A673 (cell line): ENCODE measurements at regions not wholly inside any gene's neighbourhood (a gene's known extent, or its start where the extent isn't known, plus 50 kb on each side); places are given as distances from the start of the nearest gene placed in this dataset.

ENCODE experiments used
- BruUV-seq: library from RNA; stranded (reverse); fragments of 400-500 nt; replicated peaks from 2 replicates; lab custom pipeline; 2021; lab: Mats Ljungman, UMichigan
- CTCF ChIA-PET: fragments of 300-600 bp; sonication (Branson Sonifier 250); formaldehyde crosslinking; loops from one replicate; lab custom pipeline; 2022; ENCODE audit warnings: antibody characterized with exemption; lab: Charles Lee
- POLR2A ChIA-PET: fragments of 300-600 bp; sonication (Branson Sonifier 250); formaldehyde crosslinking; loops from one replicate; lab custom pipeline; 2022; ENCODE audit warnings: antibody characterized with exemption; ENCODE audit not compliant: low non-redundant PET; lab: Charles Lee
- DNase-seq: peaks from one replicate; pipeline ENCODE4 v3.0.0-alpha.2; 2015; ENCODE audit warnings: low spot score
- H3K27ac ChIP-seq: fragments of 200-600 bp; sonication (generic); 2 replicates; pipeline ENCODE4 v1.5.1; 2016; ENCODE audit warnings: mixed run types, low read depth, mild to moderate bottlenecking, mixed read lengths, antibody characterized with exemption, low read length; ENCODE audit not compliant: poor library complexity, severe bottlenecking
- H3K27me3 ChIP-seq: fragments of 200-600 bp; sonication (generic); replicated peaks from 2 replicates; pipeline ENCODE4 v1.6.1; 2017; ENCODE audit warnings: mixed run types, low read depth, mild to moderate bottlenecking, mixed read lengths, antibody characterized with exemption, low read length; ENCODE audit not compliant: insufficient read depth, poor library complexity
- H3K36me3 ChIP-seq: fragments of 200-600 bp; sonication (generic); 2 replicates; pipeline ENCODE4 v1.6.1; 2016; ENCODE audit warnings: mixed run types, mild to moderate bottlenecking, mixed read lengths, antibody characterized with exemption, low read length; ENCODE audit not compliant: insufficient read depth, poor library complexity, severe bottlenecking
- H3K4me1 ChIP-seq: fragments of 200-600 bp; sonication (generic); 2 replicates; pipeline ENCODE4 v1.6.1; 2017; ENCODE audit warnings: mixed run types, mild to moderate bottlenecking, mixed read lengths, antibody characterized with exemption, low read length; ENCODE audit not compliant: insufficient read depth, poor library complexity, severe bottlenecking
- H3K4me3 ChIP-seq: fragments of 200-600 bp; sonication (generic); 2 replicates; pipeline ENCODE4 v1.5.1; 2016; ENCODE audit warnings: low read depth, mixed run types, mild to moderate bottlenecking, mixed read lengths, low read length; ENCODE audit not compliant: poor library complexity, severe bottlenecking
- H3K9me3 ChIP-seq: fragments of 200-600 bp; sonication (generic); 2 replicates; pipeline ENCODE4 v1.6.1; 2016; ENCODE audit warnings: mixed run types, low read depth, mild to moderate bottlenecking, mixed read lengths, antibody characterized with exemption, low read length; ENCODE audit not compliant: poor library complexity, severe bottlenecking
- EZH2 ChIP-seq: fragments of 200-600 bp; sonication (generic); IDR thresholded peaks from 2 replicates; pipeline ENCODE4 v1.6.1; 2017; ENCODE audit warnings: borderline replicate concordance, low read depth, mild to moderate bottlenecking, mixed read lengths, antibody characterized with exemption, low read length; ENCODE audit not compliant: poor library complexity, severe bottlenecking
- intact Hi-C: fragments of 100-400 bp; cut with micrococcal nuclease; formaldehyde crosslinking; loops from one replicate; pipeline ENCODE4 v1.10.0; 2022; ENCODE audit not compliant: unreplicated experiment
- TF ChIP-seq, protein P1 (sequence below): fragments of 300-800, 200-600 bp; sonication (generic); conservative IDR thresholded peaks from 2 replicates; pipeline ENCODE4 v1.5.1; 2017; ENCODE audit warnings: low read depth, mild to moderate bottlenecking, antibody characterized with exemption, low read length, moderate library complexity, mixed read lengths

DNA sequence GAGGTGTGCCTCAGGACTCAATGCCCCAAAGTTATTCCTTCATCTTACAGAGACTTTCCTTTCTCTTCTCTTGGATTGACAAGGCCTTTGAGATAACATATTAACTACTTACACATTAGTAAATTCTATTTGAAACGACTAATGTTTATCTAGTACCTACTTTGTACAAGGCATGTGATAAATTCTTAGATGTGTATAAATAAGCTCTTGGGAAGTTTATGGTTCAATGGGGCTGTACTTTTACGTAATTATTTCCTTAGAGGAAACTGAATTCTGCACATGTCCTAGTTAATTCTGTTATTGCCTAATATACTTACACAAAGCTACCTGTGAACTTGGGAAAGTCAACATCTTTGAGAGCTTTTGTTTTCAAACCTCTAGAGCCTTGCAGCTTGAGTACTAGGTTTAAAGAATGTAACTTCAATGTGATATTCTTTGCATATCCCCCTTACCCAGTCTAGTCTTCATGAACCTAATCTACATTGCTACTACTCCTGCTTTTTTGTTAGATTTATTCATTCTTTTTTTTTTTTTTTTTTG, 58.5 kb upstream of the RAP2B start:
- H3K4me1 ChIP-seq: no peaks in the 10 kb centered on the region
- H3K27ac ChIP-seq: no peak overlapping the region
- TF ChIP-seq, protein P1, sequence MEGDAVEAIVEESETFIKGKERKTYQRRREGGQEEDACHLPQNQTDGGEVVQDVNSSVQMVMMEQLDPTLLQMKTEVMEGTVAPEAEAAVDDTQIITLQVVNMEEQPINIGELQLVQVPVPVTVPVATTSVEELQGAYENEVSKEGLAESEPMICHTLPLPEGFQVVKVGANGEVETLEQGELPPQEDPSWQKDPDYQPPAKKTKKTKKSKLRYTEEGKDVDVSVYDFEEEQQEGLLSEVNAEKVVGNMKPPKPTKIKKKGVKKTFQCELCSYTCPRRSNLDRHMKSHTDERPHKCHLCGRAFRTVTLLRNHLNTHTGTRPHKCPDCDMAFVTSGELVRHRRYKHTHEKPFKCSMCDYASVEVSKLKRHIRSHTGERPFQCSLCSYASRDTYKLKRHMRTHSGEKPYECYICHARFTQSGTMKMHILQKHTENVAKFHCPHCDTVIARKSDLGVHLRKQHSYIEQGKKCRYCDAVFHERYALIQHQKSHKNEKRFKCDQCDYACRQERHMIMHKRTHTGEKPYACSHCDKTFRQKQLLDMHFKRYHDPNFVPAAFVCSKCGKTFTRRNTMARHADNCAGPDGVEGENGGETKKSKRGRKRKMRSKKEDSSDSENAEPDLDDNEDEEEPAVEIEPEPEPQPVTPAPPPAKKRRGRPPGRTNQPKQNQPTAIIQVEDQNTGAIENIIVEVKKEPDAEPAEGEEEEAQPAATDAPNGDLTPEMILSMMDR: no peak
- TF ChIP-seq EZH2: no peak
- BruUV-seq: no TSS peak
- H3K9me3 ChIP-seq: no peaks in the 10 kb centered on the region
- no peaks in the 10 kb centered on the region for H3K27me3 ChIP-seq
- H3K36me3 ChIP-seq: no peaks in the 10 kb centered on the region
- intact Hi-C loops: no loop called here
- POLR2A ChIA-PET: no interaction called here
- CTCF ChIA-PET: no interaction called here
- no peak for DNase-seq
- H3K4me3 ChIP-seq: no peak overlapping the region

- H3K27me3 ChIP-seq: no peaks in the 10 kb centered on the region
- ChIA-PET POLR2A (no interaction called here), CTCF (no interaction called here)
- intact Hi-C loops: no loop called here
- no peaks in the 10 kb centered on the region for H3K36me3 ChIP-seq
- no peak overlapping the region for H3K4me3 ChIP-seq
- no peaks in the 10 kb centered on the region for H3K4me1 ChIP-seq
- BruUV-seq: no TSS peak
- TF ChIP-seq EZH2: no peak
- TF ChIP-seq, protein P1: no peak
- no peaks in the 10 kb centered on the region for H3K9me3 ChIP-seq
- H3K27ac ChIP-seq: no peak overlapping the region
- no peak for DNase-seq
These were observed 52.0 kb upstream of the RAP2B start for GRCh38 chr3:153110041-153110440.

GRCh38 chr3:153111016-153111415, 51.0 kb upstream of the RAP2B start:
- no peak overlapping the region for H3K27ac ChIP-seq
- BruUV-seq: no TSS peak
- ChIA-PET POLR2A (no interaction called here), CTCF (no interaction called here)
- no peak overlapping the region for H3K4me3 ChIP-seq
- intact Hi-C loops: no loop called here
- no peaks in the 10 kb centered on the region for H3K9me3 ChIP-seq
- no peaks in the 10 kb centered on the region for H3K4me1 ChIP-seq
- H3K36me3 ChIP-seq: no peaks in the 10 kb centered on the region
- no peaks in the 10 kb centered on the region for H3K27me3 ChIP-seq
- TF ChIP-seq EZH2: no peak
- DNase-seq: no peak
